GM12891 (cell line): ENCODE measurements at regions not wholly inside any gene's neighbourhood (a gene's known extent, or its start where the extent isn't known, plus 50 kb on each side); places are given as distances from the start of the nearest gene placed in this dataset.

Source experiments
- PAX5 ChIP-seq: IDR thresholded peaks from 2 replicates; pipeline ENCODE4 v1.6.1; 2011; ENCODE audit warnings: low read length, moderate library complexity, mild to moderate bottlenecking; ENCODE audit not compliant: insufficient read depth, severe bottlenecking
- POLR2A ChIP-seq: IDR thresholded peaks from 2 replicates; pipeline ENCODE4 v1.6.1; 2011; ENCODE audit warnings: low read depth, low read length, control low read depth
- POLR2AphosphoS5 ChIP-seq: IDR thresholded peaks from 2 replicates; pipeline ENCODE4 v1.6.1; 2011; ENCODE audit warnings: low read depth, low read length, control low read depth
- POU2F2 ChIP-seq: IDR thresholded peaks from 2 replicates; pipeline ENCODE4 v1.6.1; 2011; ENCODE audit warnings: low read depth, mild to moderate bottlenecking, control low read depth, low read length, moderate library complexity
- SPI1 ChIP-seq: IDR thresholded peaks from 2 replicates; pipeline ENCODE4 v1.6.1; 2011; ENCODE audit warnings: low read depth, low read length, control low read depth
- TAF1 ChIP-seq: IDR thresholded peaks from 2 replicates; pipeline ENCODE4 v1.6.1; 2011; ENCODE audit warnings: low read depth, low read length, control low read depth

DNA sequence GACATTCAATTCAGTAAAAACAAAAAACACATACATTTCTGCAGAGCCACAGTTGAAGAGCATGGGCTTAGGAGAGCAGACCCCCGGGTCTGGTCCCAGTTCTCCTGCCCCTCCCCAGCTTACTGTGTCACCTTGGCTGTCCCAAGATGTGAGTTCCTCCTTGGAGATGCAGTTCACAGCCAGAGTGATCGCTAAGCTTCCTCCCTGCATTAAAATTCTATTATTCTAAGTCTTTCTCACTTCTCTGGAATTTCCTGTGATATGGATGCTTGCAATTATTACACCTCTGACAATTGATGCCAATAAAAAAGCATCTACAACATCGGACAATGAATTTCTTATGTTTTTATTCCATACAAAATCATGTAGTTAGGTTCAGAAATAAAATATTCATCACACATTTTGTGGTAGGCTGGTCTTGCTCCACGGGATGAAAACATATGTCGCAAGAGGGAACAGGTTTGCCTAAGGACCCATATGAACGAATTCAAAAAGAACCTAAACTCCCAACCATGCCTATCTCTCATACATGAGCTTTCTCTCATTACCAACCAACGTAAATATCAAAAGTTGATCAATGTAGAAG is 328.5 kb upstream of the RUNX1 start:
- no peak for TF ChIP-seq POLR2AphosphoS5
- no peak for TF ChIP-seq TAF1
- TF ChIP-seq POLR2A, result no peak
- no peak for TF ChIP-seq POU2F2
- no peak for TF ChIP-seq PAX5
- TF ChIP-seq SPI1, result no peak
